ENCODE measurements at regions not wholly inside any gene's neighbourhood (a gene's known extent, or its start where the extent isn't known, plus 50 kb on each side); places are given as distances from the start of the nearest gene placed in this dataset.

DNA sequence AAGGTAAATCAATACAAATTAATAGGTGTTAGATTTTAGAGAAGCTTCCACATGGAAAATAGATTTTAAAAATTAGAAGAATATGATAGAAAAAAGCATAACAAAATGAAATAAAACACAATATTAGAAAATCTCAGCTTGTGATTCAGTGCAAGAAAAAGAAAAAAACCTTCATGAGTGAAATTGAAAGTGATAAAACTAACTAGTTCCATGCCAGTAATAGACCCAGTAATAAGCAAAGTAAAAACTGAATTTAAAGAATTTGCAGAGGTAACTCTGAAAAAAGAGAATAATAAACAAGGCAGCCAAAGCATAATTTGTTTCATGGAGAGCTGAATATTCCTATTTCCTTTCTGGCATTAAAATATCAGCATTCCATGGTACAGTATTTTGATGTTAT is 174.3 kb upstream of the TENM3 start:
- no peak for TF ChIP-seq POLR2A (IDR thresholded peaks at IDR 0.05)
- TF ChIP-seq, protein P1, sequence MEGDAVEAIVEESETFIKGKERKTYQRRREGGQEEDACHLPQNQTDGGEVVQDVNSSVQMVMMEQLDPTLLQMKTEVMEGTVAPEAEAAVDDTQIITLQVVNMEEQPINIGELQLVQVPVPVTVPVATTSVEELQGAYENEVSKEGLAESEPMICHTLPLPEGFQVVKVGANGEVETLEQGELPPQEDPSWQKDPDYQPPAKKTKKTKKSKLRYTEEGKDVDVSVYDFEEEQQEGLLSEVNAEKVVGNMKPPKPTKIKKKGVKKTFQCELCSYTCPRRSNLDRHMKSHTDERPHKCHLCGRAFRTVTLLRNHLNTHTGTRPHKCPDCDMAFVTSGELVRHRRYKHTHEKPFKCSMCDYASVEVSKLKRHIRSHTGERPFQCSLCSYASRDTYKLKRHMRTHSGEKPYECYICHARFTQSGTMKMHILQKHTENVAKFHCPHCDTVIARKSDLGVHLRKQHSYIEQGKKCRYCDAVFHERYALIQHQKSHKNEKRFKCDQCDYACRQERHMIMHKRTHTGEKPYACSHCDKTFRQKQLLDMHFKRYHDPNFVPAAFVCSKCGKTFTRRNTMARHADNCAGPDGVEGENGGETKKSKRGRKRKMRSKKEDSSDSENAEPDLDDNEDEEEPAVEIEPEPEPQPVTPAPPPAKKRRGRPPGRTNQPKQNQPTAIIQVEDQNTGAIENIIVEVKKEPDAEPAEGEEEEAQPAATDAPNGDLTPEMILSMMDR (IDR thresholded peaks at IDR 0.05 in 4 of 5, conservative IDR thresholded peaks at IDR 0.05 in 1 of 5) = no peak

Data from gastrocnemius medialis (tissue), 4 donors.